Muscle layer of duodenum (tissue), 2 donors: ENCODE measurements at regions not wholly inside any gene's neighbourhood (a gene's known extent, or its start where the extent isn't known, plus 50 kb on each side); places are given as distances from the start of the nearest gene placed in this dataset.
"Not testable (repeated sequence)": the region's sequence is repeated elsewhere in the genome, so short reads cannot be mapped to it uniquely, and the experiment has no call there.

ENCODE experiments used
- H3K27ac ChIP-seq: one replicate; pipeline ENCODE4 v1.7.0; 2013; ENCODE audit warnings: mild to moderate bottlenecking, low read length
- H3K27me3 ChIP-seq: one replicate; pipeline ENCODE4 v1.7.0; 2013; ENCODE audit warnings: low read depth, mild to moderate bottlenecking, control low read depth, low read length
- H3K36me3 ChIP-seq, 2 donors: one replicate each; pipeline ENCODE4 v1.7.0; 2013; ENCODE audit warnings: low read length in 2 of 2, control low read depth in 1 of 2, mild to moderate bottlenecking in 1 of 2; ENCODE audit not compliant: insufficient read depth in 2 of 2, control insufficient read depth in 1 of 2
- H3K4me1 ChIP-seq, 2 donors: one replicate each; pipeline ENCODE4 v1.7.0; 2013; ENCODE audit warnings: low read length in 2 of 2, mild to moderate bottlenecking in 2 of 2, control low read depth in 1 of 2, moderate library complexity in 1 of 2; ENCODE audit not compliant: insufficient read depth in 2 of 2, control insufficient read depth in 1 of 2
- H3K4me3 ChIP-seq, 2 donors: one replicate each; pipeline ENCODE4 v1.7.0; 2013; ENCODE audit warnings: low read length in 2 of 2, low read depth in 1 of 2, mild to moderate bottlenecking in 1 of 2
- H3K9me3 ChIP-seq, 2 donors: one replicate each; pipeline ENCODE4 v1.7.0; 2013; ENCODE audit warnings: low read length in 2 of 2, control low read depth in 1 of 2, mild to moderate bottlenecking in 1 of 2; ENCODE audit not compliant: control insufficient read depth in 1 of 2
- donor health status: healthy.

- Histone ChIP-seq H3K27me3 (no peaks in the 10 kb centered on the region), H3K9me3 (no peaks in the 10 kb centered on the region), H3K4me3 (no peak overlapping the region)
Observed at GRCh38 chrX:65971151-65971550, 68.7 kb downstream of the VSIG4 start.

GRCh38 chrX:65967159-65967558 lies 72.7 kb downstream of the VSIG4 start:
- not testable (repeated sequence) for H3K9me3 ChIP-seq, H3K4me3 ChIP-seq, H3K4me1 ChIP-seq, H3K27me3 ChIP-seq, H3K36me3 ChIP-seq, H3K27ac ChIP-seq

More at GRCh38 chrX:65971151-65971550, 68.7 kb downstream of the VSIG4 start:
- H3K4me1 ChIP-seq = no peaks in the 10 kb centered on the region
- H3K36me3 ChIP-seq = no peaks in the 10 kb centered on the region
- no peak overlapping the region for H3K27ac ChIP-seq

DNA sequence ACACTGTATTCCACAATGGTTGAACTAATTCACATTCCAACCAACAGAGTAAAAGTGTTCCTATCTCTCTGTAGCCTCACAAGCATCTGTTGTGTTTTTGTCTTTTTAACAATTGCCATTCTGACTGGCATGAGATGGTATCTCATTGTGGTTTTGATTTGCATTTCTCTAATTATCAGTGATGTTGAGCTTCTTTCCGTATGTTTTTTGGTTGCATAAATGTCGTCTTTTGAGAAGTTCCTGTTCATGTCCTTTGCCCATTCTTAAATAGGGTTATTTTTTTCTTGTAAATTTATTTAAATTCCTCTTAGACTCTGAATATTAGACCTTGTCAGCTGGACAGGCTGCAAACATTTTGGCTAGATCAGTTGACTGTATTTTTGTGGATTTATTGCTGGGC lies 78.2 kb downstream of the VSIG4 start:
- Histone ChIP-seq H3K4me3 (no peak overlapping the region), H3K36me3 (no peaks in the 10 kb centered on the region), H3K9me3 (no peaks in the 10 kb centered on the region), H3K27ac (no peak overlapping the region), H3K27me3 (no peaks in the 10 kb centered on the region), H3K4me1 (no peaks in the 10 kb centered on the region)

DNA sequence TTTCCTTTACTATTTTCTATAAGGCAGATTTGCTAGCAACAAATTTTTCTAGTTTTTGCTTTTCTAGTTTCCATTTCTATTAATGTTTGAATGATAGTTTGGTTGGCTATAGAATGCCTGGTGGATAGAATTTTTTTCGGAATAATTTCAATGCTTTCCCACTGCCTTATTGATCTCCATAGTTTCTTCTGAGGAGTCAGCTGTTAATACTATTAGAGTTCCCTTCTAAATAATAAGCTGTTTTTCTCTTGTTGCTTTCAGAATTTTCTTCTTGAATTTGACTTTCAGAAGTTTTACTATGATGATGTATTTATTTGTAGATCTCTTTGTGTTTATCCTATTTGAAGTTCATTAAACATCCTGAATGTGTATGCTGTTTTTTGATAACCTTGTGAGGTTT lies 91.8 kb downstream of the VSIG4 start:
- Histone ChIP-seq H3K4me3 (no peak overlapping the region), H3K36me3 (no peaks in the 10 kb centered on the region), H3K4me1 (no peaks in the 10 kb centered on the region), H3K9me3 (peaks cover 0 to 4% of the 10 kb centered on the region in 2 donors), H3K27ac (no peak overlapping the region), H3K27me3 (no peaks in the 10 kb centered on the region)

GRCh38 chrX:65941775-65942174 lies 98.1 kb downstream of the VSIG4 start:
- no peak overlapping the region for H3K4me3 ChIP-seq
- H3K9me3 ChIP-seq = peaks cover 0 to 4% of the 10 kb centered on the region in 2 donors
- H3K27me3 ChIP-seq = no peaks in the 10 kb centered on the region
- H3K4me1 ChIP-seq = no peaks in the 10 kb centered on the region
- H3K27ac ChIP-seq = no peak overlapping the region
- no peaks in the 10 kb centered on the region for H3K36me3 ChIP-seq

DNA sequence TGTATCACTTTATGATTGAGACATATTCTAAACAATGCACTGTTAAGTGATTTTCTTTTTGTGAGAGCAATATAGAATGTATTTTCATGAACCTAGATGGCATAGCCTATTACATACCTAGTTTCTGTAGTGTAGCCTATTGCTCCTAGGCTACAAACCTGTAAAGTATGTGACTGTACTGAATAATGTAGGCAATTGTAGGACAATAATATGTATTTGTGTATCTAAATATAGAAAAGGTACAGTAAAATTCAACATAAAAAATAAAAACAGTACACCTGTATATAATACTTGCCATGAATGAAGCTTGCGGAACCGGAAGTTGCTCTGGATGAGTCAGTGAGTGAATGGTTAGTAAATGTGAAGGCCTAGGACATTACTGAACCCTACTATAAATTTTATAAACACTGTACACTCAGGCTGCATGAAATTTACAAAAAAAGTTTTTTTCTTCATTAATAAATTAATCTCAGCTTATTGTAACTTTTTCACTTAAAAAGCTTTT lies 106.7 kb downstream of the VSIG4 start:
- Histone ChIP-seq H3K9me3 (no peaks in the 10 kb centered on the region), H3K4me3 (no peak overlapping the region), H3K36me3 (no peaks in the 10 kb centered on the region), H3K27ac (no peak overlapping the region), H3K4me1 (no peaks in the 10 kb centered on the region), H3K27me3 (no peaks in the 10 kb centered on the region)

DNA sequence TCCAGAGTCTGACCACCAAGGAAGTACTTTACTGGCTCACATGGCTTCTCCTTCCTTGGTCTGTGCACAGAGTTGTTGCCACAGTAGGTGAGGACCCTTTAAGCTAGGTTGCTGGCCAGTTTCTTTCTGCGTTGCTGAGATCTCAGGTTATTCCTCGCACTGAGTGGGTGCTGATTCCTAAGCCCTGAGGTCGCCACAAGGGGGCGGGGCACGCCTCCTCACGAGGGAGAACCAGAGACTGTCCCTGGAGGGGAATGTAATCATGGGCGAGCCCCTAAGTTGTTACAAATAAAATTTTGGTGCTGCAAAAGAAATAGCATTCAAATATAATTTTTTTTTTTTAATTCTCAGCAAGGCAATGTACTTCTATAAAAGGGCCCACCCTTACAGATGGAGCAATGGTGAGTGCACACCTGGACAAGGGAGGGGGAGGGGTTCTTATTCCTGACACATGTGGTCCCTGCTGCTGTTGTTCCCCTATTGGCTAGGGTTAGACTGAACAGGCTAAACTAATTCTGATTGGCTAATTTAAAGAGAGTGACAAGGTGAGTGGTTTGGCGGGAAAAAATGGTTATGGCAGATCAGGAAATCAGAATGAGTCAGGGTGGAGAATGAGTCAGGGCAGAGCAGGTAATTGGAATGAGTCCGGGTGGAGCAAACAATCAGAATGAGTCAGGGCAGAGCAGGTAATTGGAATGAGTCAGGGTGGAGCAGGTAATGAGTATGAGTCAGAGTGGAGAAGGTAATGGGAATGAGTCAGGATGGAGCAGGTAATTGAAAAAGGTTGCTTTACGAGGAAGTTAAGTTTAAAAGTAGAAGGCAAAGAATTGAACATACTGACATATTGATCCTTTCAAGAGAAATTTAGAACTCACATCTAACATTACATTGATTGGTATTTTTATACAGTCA lies 107.5 kb downstream of the VSIG4 start:
- H3K27me3 ChIP-seq = no peaks in the 10 kb centered on the region
- no peak overlapping the region for H3K4me3 ChIP-seq
- no peaks in the 10 kb centered on the region for H3K36me3 ChIP-seq
- no peaks in the 10 kb centered on the region for H3K9me3 ChIP-seq
- no peaks in the 10 kb centered on the region for H3K4me1 ChIP-seq
- H3K27ac ChIP-seq = no peak overlapping the region

DNA sequence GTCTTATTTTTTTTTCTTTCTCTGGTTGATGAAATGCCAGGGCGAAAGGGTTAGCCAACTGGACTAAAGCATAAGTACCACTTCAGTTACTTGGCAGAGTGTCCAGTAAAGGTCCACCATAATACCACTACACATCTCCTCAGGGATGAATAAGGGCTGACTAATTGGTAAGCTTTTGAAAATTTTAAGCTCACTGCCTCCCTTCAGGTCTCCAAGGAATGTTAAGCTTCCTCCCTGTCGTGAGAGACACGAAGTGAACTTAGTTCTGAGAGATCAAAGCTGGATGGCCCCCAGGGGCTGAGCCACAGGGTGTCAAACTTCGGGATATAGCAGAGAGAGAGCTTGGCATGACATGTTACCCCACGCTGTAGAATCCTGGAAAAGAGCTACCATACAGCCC lies 111.4 kb downstream of the VSIG4 start:
- Histone ChIP-seq H3K4me3 (no peak overlapping the region), H3K27ac (no peak overlapping the region), H3K9me3 (no peaks in the 10 kb centered on the region), H3K36me3 (no peaks in the 10 kb centered on the region), H3K27me3 (no peaks in the 10 kb centered on the region), H3K4me1 (no peaks in the 10 kb centered on the region)

DNA sequence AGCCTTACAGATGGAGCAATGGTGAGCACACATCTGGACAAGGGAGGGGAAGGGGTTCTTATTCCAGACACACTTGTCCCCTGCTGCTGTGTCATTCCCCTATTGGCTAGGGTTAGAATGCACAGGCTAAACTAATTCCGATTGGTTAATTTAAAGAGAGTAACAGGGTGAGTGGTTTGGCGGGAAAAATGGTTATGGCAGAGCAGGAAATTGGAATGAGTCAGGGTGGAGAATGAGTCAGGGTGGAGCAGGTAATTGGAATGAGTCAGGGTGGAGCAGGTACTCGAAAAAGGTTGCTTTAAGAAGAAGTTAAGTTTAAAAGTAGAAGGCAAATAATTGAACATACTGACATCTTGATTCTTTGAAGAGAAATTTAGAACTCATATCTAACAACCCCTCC lies 112.5 kb downstream of the VSIG4 start:
- H3K27me3 ChIP-seq, H3K9me3 ChIP-seq, H3K36me3 ChIP-seq: not testable (repeated sequence)

DNA sequence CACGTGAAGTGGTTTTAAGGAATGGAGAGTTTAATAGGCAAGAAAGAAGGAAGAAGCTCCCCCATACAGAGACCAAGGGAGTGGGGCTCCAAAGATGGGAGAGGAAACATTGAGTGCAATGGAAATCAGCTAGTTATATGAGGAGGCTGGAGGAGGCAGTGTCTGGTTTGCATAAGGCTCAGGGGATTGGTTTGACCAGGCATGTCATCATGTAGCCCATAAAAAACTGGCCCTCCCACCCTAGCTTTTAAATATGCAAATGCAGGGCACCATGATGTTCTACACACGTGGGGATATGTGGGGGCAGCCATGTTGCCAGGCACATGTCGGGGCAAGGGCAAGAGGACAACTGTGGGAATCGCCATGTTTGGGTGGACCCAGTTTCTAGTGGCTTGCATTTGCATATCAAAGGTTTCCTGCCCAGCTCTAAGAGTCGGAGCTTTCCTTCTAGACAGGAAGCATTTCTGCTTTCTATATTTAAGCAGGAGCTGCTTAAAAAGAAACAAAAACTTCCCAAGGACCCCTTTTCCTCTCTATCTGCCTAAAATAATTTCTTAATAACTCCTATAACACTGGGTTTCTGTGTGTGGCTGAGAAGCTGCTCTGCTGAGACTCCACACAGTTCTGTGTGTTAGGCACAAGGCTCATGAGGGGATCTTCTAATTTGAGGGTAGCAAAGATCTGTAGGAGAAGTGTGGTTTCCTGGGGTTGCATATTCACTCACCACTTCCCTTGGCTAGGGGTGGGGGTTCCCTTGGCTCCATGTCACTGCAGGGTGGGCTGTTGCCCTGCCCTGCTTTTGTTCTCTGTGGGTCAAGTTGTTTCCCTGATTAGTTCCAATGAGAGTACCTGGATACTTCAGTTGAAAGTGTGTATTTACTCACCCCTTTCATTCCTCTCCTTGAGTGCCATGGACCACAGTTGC lies 113.5 kb downstream of the VSIG4 start:
- Histone ChIP-seq H3K4me1 (no peaks in the 10 kb centered on the region), H3K4me3 (no peak overlapping the region), H3K36me3 (no peaks in the 10 kb centered on the region), H3K9me3 (no peaks in the 10 kb centered on the region), H3K27me3 (no peaks in the 10 kb centered on the region), H3K27ac (no peak overlapping the region)

More for the DNA sequence above, 112.5 kb downstream of the VSIG4 start:
- not testable (repeated sequence) for H3K4me1 ChIP-seq, H3K27ac ChIP-seq, H3K4me3 ChIP-seq

- Histone ChIP-seq H3K36me3 (no peaks in the 10 kb centered on the region), H3K9me3 (no peaks in the 10 kb centered on the region), H3K4me1 (no peaks in the 10 kb centered on the region), H3K27me3 (no peaks in the 10 kb centered on the region), H3K27ac (no peak overlapping the region), H3K4me3 (no peak overlapping the region)
Observed at GRCh38 chrX:65925592-65925991, 114.3 kb downstream of the VSIG4 start.
